Left lung (tissue), 4 donors: ENCODE measurements at regions not wholly inside any gene's neighbourhood (a gene's known extent, or its start where the extent isn't known, plus 50 kb on each side); places are given as distances from the start of the nearest gene placed in this dataset.

Experiments used
- ATAC-seq: fragments of 200-7000 bp; cut with Tn5 transposase; one replicate; pipeline ENCODE4 v1.9.1; 2020; ENCODE audit warnings: moderate library complexity
- DNase-seq, 4 donors: peaks; one replicate each; pipeline ENCODE4 v3.0.0-alpha.2; 2013 to 2020
- H3K27ac ChIP-seq, 2 donors: fragments of 200-600 bp; sonication (generic) in 1 of 2; one replicate each; pipeline versions ENCODE4 v1.5.0 to v1.8.0; 2020 to 2021
- H3K27me3 ChIP-seq, 2 donors: fragments of 200-600 bp; sonication (generic) in 1 of 2; one replicate each; pipeline versions ENCODE4 v1.5.0 to v1.8.0; 2020 to 2021
- H3K36me3 ChIP-seq, 2 donors: fragments of 200-600 bp; sonication (generic) in 1 of 2; one replicate each; pipeline versions ENCODE4 v1.5.0 to v1.8.0; 2020 to 2021
- H3K4me1 ChIP-seq, 2 donors: fragments of 200-600 bp; one replicate each; pipeline ENCODE4 v1.8.0; 2021
- H3K4me3 ChIP-seq, 2 donors: fragments of 200-600 bp; sonication (generic) in 1 of 2; one replicate each; pipeline versions ENCODE4 v1.5.0 to v1.8.0; 2020 to 2021; ENCODE audit warnings: mild to moderate bottlenecking in 1 of 2
- H3K9me3 ChIP-seq, 2 donors: fragments of 200-600 bp; sonication (generic) in 1 of 2; one replicate each; pipeline versions ENCODE4 v1.5.0 to v1.8.0; 2020 to 2021
- CTCF ChIP-seq, 2 donors: fragments of 200-600 bp; sonication (generic) in 1 of 2; IDR thresholded peaks; one replicate each; pipeline versions ENCODE4 v1.5.0 to v1.8.0; 2021; ENCODE audit warnings: antibody characterized with exemption in 2 of 2
- intact Hi-C, 2 donors: fragments of 100-400 bp; cut with DNase I; formaldehyde crosslinking; loops; one replicate each; pipeline versions ENCODE4 v1.11.2 to v1.14.2; 2022
- donor health status: DM: no; HTN: yes; CAD: no.
- donor health status: DM: no; HTN: no; CAD: no.

- Histone ChIP-seq H3K36me3 (no peaks in the 10 kb centered on the region), H3K27me3 (no peaks in the 10 kb centered on the region), H3K4me1 (no peaks in the 10 kb centered on the region), H3K4me3 (no peak overlapping the region), H3K27ac (no peak overlapping the region), H3K9me3 (no peaks in the 10 kb centered on the region)
- no peak for TF ChIP-seq CTCF (IDR thresholded peaks at IDR 0.05)
- DNase-seq (no peak), ATAC-seq (no peak)
- intact Hi-C loops: no loop called here
These were observed 65.6 kb upstream of the ZDHHC17 start for GRCh38 chr12:76698316-76698715.

GRCh38 chr12:76698966-76699365, 64.9 kb upstream of the ZDHHC17 start:
- H3K4me3 ChIP-seq: no peak overlapping the region
- intact Hi-C loops: no loop called here
- no peaks in the 10 kb centered on the region for H3K27me3 ChIP-seq
- DNase-seq (no peak), ATAC-seq (no peak)
- H3K27ac ChIP-seq: no peak overlapping the region
- no peaks in the 10 kb centered on the region for H3K9me3 ChIP-seq
- no peak for TF ChIP-seq CTCF (IDR thresholded peaks at IDR 0.05)
- H3K36me3 ChIP-seq: no peaks in the 10 kb centered on the region
- no peaks in the 10 kb centered on the region for H3K4me1 ChIP-seq

- intact Hi-C loops: no loop called here
- no peaks in the 10 kb centered on the region for H3K4me1 ChIP-seq
- DNase-seq: no peak
- no peaks in the 10 kb centered on the region for H3K9me3 ChIP-seq
- H3K36me3 ChIP-seq: no peaks in the 10 kb centered on the region
- TF ChIP-seq CTCF (IDR thresholded peaks at IDR 0.05): no peak
- H3K4me3 ChIP-seq: no peak overlapping the region
- ATAC-seq: peak; percentile 62
- H3K27ac ChIP-seq: no peak overlapping the region
- no peaks in the 10 kb centered on the region for H3K27me3 ChIP-seq
These were observed 62.2 kb upstream of the ZDHHC17 start for GRCh38 chr12:76701690-76702089.

GRCh38 chr12:76702946-76703345, 61.0 kb upstream of the ZDHHC17 start:
- TF ChIP-seq CTCF (IDR thresholded peaks at IDR 0.05): no peak
- Histone ChIP-seq H3K4me1 (no peaks in the 10 kb centered on the region), H3K4me3 (no peak overlapping the region), H3K9me3 (no peaks in the 10 kb centered on the region), H3K36me3 (no peaks in the 10 kb centered on the region), H3K27ac (no peak overlapping the region), H3K27me3 (no peaks in the 10 kb centered on the region)
- no peak for ATAC-seq
- intact Hi-C loops: no loop called here
- no peak for DNase-seq

GRCh38 chr12:76704693-76705092, 59.2 kb upstream of the ZDHHC17 start:
- no peak for DNase-seq

More at GRCh38 chr12:76704693-76705092, 59.2 kb upstream of the ZDHHC17 start:
- intact Hi-C loops: no loop called here
- Histone ChIP-seq H3K4me3 (no peak overlapping the region), H3K9me3 (no peaks in the 10 kb centered on the region), H3K27me3 (no peaks in the 10 kb centered on the region), H3K27ac (no peak overlapping the region), H3K36me3 (no peaks in the 10 kb centered on the region), H3K4me1 (no peaks in the 10 kb centered on the region)
- TF ChIP-seq CTCF (IDR thresholded peaks at IDR 0.05): no peak
- ATAC-seq: no peak
